DMS53 (cell line): ENCODE measurements at regions not wholly inside any gene's neighbourhood (a gene's known extent, or its start where the extent isn't known, plus 50 kb on each side); places are given as distances from the start of the nearest gene placed in this dataset.

Experiments
- DNase-seq: peaks from one replicate; lab custom pipeline; 2025; lab: John Stamatoyannopoulos, UW

DNA sequence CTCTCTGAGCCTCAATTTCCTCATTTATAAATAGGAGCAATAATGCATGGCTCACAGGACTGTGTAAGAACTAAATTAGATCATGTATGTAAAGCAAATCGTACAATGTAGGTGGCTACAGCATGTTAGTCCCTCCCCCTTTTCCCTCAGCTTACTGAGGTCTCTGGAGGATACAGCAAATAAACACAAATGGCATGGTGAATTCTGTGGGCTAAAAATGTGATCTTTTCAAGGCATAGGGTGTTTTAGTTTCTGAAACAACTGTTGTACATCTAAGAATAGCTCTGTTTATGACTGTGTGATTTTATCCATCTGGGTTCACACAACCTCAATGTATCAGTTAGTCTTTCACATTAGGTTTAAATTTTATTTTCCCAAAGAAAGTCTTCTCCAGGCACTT lies 121.2 kb upstream of the PLEKHG7 start:
- DNase-seq = no peak

DNA sequence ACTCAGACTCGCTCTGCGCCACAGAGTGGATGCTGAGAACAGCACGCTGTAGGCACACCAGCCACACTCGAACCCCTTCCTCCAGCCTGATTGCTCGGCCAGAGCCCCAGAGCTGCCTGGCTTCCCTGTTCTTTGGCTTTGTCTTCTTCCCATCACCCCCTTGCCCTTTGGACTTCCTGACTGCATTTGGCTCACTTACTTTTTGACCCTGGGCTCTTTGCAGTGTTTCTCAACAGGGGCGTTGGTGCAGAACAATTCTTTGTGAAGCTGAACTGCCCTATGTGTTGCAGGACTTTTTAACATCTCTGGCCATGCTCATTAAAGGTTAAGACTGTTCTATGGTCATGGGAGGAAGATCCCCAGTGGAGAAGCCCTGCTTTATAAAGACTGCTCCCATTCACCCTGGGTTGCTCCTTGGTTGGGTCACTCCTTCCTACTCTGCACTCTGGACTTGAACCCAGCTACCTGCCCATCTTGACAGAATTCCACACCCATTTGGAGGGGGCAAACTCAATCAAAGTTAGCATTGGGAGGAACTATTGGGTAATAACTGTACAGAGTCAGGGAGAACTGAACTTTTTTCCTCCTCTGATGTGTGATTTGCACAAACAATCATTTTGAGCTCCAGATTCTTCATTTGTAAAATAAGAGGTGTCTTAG lies 127.7 kb upstream of the PLEKHG7 start:
- DNase-seq = no peak

DNA sequence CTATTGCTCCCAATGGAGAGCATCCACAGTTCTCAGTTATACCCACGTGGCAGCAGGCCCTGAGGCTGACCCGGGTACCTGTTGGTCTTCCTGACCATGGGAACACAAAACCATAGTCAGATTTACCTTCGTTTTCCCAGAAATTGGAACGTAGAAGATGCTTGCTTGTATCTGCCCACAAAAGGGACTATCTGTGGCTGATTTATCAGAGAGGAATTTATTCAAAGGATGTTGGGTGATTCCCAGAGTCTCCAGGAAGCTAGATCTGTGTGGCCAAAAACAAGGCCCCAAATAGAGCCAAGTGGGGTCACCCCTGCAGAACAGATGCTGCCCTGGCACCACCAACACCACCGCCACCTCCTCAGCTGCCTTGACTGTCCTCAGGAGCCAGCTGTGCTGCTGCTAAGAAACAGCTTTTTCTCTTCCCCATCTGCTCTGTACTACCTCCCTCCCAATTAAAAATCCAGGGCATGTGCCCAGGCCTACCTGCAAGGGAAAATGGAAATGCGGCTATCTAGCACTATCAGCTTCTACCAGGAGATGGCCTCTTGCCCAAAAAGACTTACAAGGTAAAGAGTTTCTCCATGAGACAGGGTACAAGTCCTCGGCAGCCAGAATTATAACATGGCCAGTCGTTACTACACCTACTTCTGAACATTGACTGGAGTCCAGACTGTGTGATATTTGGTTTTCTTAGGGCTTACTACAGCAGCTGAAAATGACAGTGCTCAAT lies 128.6 kb upstream of the PLEKHG7 start:
- DNase-seq = peak; percentile 75

DNA sequence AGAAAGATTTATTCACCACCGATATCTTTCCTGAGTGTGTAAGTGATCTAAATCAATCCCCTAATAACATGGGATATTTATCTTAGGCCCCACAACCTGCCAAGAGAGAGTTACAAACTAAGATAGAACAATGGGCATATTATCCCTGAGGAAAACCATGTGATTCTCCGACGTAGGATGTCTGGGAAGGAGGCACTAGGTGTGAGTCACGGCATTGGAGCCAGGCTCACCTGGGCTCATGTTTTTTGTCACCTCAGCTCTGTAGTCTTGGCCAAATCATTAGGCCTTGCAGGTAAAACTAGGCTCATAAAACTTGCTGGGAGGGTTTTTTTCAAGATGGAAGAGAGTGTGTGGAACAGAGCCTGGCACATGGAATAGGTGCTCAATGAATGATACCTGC lies 129.7 kb upstream of the PLEKHG7 start:
- no peak for DNase-seq

DNA sequence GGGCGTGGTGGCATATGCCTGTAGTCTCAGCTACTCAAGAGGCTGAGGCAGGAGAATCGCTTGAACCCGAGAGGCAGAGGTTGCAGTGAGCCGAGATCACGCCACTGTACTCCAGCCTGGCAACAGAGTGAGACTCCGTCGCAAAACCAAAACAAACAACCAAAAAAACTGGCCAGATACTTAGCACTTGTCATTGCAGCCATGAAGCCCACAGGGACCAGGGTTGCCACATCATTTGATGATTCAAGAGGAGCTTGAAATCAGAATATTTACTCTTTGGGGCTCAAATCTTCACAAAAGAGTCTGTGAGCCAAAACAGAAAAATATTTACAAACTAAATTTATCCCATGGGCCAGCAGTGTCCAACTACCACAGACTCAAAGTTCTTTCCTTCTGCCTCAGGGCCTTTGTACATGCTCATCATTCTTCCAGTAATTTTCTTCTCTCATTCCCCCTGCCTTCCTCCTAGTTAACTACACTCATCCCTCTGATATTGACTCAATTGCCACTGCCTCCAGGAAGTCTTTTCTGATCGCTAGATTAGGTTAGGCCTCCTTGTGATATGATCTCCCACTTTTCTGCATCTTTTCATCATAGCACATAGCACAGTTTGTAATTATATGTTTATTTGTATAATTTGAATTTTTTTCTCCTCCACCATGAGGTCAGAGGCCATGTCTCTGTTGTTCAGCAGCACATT lies 130.8 kb upstream of the PLEKHG7 start:
- DNase-seq = no peak

DNA sequence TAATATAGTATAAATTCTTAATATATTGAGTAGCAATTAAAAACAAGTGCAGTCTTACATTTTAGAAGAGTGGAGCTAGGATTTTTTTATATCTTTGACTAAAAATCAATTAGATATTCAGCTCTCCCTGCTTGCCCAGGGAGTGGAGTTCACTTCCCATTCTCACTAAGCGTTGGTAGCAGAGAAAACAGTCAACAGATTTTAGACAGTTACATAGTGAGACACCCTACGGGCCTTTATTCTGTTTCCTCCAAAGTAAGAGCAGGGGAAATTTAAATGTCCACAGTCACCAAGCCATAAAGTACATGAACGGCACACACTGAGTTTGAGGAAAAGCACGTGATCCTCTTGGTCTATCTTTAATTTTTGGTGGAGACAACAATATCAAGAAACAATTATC lies 131.6 kb upstream of the PLEKHG7 start:
- DNase-seq = no peak

DNA sequence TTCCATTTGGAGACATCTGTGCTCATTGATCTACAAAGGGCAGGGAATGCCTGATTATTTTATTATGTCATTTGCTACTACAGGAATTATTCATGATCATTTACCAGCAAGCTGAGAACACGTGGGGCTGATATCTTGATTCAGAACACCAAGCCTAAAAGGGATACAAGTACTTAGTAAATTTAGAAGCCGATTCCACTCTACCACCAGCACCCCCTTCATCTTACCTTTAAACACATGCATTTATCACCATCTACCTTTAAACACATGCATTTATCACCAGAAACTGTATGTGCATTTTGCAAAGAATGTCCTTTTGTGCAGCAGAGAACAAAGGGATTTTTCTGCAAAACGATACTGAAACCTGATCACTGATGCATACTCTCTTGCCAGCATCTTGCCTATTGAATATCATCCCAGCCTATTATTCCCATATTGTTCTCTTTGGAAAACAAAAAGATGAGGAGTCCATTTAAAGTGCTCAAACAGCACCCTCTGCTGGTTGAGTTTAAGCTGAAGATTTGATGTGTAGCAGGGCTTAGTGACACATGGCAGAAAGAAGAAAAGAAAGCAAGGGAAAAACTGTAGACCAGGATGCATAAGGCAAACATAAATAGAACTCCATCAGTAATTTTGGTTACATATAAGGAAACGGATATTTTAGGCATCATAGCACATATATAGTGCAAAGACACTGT lies 132.6 kb upstream of the PLEKHG7 start:
- DNase-seq = peak; percentile 94

DNA sequence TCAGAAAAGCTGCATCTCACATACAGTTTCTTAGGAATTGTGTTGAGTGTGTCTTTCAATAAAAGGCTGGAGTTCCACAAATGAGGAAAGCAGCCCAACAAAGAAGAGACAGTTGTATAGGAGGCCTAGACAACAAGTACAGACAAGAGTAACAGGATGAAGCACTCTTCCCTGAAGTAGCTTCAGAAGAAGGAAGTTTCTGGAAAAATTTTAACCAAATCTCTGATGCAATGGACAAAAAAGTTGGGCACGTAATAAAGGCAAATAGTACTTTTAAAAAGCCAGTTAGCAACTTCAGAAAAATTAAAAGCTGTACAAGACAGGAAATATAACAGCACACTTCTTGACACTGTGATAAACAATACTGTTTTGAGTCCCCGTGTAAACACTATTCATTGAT lies 134.1 kb upstream of the PLEKHG7 start:
- DNase-seq = no peak

DNA sequence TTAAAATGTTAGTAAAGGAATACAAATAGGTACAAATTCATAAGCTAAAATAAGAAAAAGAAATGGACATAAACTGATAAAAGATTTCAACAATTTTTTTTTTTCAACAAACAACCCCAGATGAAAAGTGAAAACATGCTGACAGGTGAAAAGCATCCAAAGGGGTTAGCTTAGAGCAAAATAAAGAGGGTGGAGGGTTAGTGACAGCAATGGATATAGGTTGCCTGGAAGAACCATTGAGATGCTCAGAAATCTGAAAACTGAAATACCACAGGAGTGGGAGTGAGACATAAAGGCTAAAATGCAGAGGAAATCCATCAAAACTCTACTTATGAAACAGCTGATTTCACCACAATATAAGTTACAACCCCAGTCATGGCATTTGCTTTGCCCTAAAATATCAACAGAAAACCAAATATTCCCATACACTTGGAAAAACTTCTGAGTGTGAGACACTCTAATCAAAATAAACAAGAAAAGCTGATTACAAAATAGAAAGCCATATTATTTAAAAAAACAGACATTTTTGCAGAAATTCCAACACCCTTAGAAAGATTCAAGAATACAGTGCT lies 136.3 kb upstream of the PLEKHG7 start:
- no peak for DNase-seq

DNA sequence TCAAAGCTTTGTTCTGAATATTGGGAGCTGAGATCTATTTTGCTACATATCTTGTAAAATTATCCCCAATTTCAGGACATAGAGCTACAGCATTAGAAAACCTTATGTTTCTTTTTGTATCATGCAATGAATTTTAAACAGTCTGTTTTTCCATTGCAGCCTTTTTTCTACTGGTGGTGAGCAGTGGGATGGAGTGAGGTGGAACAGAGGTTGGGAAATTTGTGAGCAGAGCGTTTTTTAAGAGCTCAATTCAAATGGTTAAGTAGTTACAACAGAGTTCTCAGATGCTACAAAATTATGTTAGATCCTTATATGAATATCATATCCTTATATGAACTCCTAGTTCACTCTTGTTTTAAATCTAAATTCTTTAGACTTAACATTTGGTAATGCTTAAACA lies 139.0 kb upstream of the PLEKHG7 start:
- no peak for DNase-seq

DNA sequence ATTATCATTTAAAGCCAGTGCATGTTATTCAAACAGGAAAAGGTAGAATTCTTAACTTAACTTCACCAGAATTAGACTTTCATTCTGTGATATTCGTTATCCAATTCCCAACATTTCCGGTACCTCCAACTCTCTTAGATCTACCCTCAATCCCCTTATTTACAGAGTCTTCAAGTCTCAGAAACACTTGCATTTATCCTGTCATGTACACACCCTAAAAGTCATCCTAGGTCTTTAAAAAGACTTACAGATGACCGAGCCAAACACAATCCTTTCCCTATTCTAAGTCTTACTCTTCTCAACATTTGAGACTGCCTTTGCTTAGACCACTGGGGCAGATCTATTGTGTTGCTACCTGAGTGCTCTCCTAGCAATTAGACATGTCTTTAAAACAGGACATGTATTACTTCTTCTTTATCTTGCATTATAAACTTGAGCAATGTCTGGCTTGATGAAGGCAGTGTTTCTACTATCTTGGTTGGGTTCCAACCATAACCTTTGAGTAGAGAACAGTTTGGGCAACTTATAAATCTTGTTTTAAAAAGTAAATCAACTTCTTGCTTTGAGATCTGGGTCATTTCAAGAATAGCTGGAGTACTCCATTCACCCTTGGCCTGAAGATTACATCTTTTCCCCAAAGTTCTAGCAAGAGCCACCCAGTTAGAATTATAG lies 140.6 kb upstream of the PLEKHG7 start:
- DNase-seq = no peak

DNA sequence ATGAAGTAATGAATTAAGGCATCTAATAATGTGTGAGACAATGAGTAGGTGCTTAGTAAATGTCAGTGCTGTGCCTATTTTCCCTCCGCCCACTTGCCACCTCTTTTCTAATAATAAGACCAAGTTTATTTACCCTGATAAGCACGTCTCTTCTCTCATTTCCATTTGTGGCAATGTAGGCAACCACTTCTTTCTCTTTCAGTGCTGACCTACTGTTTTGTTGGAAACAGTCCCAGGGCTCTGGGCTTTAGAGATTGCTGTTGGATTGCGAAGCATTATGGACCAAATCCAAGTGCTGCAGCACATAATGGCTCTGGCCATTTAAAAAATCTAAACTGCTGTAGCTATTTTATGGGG lies 141.3 kb upstream of the PLEKHG7 start:
- no peak for DNase-seq

DNA sequence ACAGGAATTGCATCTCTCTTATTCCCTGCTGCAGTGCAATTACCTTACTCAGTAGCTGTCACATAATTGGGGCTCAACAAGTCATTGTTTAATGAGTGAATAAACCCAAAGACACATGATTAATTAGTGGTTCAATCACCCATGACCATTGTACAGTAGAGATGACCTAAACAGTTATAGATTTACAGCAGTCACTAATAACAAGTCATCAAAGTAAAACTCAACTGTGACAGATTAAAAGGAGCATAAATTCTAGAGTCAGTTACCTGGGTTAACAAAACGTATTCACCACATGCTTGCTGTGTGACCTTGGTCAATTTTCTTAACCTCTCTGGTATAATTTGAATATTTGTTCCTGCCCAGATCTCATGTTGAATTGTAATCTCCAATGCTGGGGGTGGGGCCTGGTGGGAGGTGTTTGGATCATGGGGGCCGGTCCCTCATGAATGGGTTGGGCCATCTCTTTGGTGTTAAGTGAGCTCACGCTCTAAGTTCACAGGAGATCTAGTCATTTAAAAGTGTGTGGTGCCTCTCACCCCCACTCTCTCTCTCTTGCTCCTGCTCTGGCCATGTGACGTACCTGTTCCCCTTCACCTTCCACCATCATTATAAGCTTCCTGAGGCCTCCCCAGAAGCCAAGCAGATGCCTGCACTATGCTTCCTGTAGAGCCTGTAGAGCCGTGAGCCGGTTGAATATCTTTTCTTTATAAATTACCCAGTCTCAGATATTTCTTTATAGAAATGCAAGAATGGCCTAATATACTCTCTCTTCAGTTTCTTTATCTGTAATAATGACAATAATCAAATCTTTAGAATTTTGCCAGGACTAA lies 141.9 kb upstream of the PLEKHG7 start:
- DNase-seq = no peak

DNA sequence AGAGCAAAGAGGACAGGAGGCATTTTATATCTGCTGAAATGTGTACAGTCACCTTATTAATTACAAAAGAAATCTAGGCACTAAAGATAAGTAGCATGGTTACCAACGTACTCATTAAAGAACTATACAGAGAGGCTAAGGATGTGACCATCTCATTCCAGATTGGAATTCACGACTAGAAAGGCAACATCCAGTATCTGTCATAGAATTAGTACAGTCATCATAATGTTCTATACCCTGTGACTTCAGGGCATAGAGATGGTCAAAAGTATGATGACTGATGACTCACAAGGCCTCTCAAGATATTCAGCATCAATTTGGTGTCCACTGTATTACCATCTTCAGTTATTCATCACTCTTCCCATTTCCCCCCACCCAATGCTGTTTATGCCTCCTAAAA lies 144.0 kb upstream of the PLEKHG7 start:
- DNase-seq = no peak

DNA sequence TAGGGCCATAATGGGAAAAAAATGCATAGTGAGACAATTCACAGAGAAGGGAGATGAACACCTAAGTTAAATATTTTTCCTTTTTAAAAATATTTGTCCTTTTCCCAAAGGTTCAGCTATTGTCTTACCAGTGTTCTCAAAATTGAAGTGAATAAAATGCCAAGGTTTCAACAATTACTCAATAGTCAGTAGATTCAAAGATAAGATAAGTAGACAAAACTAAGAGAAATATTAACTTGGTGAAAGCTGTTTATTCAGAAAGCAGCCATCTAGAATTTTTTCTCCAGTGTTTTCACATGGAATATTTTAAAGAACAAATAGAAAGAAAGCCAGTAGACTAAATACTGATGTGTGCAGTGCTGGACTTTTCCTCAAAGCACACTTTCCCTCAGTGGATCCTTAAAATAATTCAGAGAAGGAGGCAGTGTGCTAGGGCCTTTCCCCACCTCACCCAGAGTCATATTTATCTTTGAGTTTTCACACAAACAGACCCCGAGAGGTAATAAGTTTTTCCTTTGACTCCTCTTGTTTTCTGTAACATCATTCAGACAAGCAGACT lies 144.5 kb upstream of the PLEKHG7 start:
- DNase-seq = no peak

DNA sequence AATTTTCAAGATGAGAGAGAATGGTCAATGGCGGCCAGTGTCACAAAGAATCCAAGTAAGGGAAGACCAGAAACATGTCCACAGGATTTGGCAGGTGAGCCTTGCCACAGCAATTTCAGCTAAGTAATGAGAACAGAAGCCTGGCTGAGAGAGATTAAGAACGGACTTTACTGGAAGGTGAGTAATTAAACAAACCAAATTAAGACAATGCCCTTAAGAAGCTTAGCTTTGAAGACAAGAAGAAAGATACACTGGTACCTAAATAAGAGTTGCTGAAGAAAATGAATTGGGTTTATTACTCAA lies 145.4 kb upstream of the PLEKHG7 start:
- no peak for DNase-seq

DNA sequence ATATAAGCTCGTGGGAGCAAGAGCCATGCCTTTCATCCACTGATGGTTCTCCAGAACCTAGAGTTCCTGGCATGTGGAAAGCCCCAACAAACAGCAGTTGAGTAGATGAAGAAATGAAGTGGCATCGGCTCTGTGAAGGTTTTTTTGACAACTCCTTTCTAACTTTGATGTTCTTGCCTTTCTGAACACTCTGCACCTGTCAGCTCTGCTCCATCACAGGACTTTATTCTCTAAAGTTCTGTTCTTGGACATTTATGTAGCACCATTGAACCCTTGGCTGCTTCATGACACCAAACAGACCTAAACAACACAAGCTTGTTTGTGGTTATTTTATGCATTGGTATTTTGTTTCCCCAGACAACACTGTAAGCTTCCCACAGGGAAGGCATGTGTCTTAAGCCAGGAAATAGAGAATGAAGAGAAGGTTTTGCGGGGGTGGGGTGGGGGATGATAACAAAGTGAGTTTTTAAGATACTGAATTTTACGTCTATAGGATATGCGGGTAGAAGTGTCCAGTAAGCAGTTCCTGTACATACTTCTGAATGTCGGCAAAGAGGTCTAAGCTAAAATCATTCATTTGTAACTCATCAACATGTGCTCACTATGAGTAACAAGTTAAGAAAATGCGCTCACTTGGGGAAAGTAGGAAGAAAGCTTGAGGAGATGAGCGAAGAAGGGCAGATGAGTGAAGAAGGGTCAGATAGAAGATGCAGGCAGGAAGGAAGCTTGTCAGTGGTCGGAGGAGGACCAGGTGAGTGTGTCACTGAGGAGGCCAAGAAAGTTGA lies 146.0 kb upstream of the PLEKHG7 start:
- DNase-seq = no peak

DNA sequence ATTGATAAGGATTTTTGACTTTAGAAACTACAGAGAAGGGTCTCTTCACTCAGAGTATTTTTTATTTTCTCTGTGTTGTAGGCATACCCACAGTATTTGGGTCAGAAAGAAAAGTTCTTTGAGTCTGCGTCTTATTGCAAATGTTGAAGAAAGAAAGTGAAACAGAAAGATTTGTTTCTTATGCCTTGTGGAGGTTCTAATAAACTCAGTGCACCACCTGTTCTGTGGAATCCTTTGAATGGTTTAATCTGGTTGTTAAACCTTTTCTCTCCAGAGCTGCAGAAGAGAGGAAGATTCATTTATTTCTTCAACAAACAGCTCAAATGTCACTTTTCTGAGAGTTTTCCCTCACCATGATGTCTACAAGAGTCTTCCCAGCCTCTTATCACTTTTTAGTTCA lies 146.6 kb upstream of the PLEKHG7 start:
- DNase-seq = no peak

DNA sequence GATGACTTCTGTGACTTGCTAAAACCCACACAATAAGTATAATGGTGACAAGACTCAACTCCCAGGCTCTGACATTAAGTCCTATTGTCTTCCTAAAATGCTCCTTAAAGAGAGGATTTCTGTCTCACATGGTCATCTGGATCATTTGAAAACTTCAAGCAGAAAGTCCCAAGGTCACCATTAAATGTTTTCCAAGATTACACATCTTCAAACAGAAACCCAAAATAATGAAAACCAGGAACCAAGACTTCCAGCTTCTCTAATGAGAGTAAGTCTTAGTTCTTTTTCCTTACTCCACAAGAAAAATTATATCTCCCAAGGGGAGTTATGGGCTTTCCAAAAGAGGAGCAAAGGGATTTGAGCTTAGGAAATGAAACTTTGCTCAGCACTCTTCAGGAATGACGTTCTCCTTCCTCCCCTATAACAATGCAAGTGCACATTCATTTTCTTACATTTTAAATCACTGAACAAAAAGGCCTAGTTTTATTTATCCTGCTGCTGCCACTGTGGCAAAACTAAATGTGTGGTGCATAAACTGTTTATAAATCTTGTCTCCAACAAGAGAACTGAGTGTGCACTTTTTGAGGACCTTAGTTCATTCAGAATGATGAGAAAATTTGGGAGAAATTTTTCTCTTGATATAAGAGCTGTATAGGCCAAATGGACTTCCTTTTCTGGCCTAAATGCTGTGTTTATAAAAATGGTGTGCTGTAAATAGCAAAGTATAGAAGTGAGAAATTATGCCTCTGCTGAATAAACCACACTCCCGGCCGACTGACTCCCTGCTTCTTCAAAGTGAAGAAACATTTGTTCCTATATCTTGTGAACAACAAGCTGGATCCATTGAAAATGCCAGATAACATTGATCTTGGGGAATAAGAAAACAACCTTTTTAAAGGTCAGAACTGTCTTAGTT lies 148.4 kb upstream of the PLEKHG7 start:
- no peak for DNase-seq
